ENCODE measurements at regions not wholly inside any gene's neighbourhood (a gene's known extent, or its start where the extent isn't known, plus 50 kb on each side); places are given as distances from the start of the nearest gene placed in this dataset.

DNA sequence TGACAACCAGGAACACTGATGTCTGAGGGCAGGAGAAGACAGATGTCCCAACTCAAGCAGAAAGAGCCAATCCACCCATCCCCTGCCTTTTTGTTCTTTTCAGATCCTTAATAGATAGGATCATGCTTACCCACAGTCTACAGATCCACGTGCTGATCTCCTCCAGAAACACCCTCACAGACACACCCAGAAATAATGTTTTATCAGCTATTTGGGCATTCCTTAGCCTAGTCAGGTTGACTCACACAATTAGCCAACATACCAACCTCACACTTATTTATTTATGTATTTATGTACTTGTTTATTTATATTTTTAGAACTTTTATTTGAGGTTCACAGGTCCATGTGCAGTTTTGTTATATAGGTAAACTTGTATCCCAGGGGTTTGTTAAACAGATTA lies 151.5 kb upstream of the IL12B start:
- H3K4me1 Mint-ChIP-seq: no peaks in the 10 kb centered on the region
- H3K4me3 Mint-ChIP-seq: no peak overlapping the region
- H3K27me3 Mint-ChIP-seq (ENCODE audit: low read depth): no peaks in the 10 kb centered on the region
- peaks cover 3% of the 10 kb centered on the region for H3K36me3 Mint-ChIP-seq
- TF ChIP-seq, protein P1, sequence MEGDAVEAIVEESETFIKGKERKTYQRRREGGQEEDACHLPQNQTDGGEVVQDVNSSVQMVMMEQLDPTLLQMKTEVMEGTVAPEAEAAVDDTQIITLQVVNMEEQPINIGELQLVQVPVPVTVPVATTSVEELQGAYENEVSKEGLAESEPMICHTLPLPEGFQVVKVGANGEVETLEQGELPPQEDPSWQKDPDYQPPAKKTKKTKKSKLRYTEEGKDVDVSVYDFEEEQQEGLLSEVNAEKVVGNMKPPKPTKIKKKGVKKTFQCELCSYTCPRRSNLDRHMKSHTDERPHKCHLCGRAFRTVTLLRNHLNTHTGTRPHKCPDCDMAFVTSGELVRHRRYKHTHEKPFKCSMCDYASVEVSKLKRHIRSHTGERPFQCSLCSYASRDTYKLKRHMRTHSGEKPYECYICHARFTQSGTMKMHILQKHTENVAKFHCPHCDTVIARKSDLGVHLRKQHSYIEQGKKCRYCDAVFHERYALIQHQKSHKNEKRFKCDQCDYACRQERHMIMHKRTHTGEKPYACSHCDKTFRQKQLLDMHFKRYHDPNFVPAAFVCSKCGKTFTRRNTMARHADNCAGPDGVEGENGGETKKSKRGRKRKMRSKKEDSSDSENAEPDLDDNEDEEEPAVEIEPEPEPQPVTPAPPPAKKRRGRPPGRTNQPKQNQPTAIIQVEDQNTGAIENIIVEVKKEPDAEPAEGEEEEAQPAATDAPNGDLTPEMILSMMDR (IDR thresholded peaks at IDR 0.05; ENCODE audit: unreplicated experiment): no peak
- H3K9me3 Mint-ChIP-seq: peaks cover 17% of the 10 kb centered on the region
- H3K27ac Mint-ChIP-seq: no peak overlapping the region
- no peak for DNase-seq (ENCODE audit: low spot score in 2 of 2, unreplicated experiment in 2 of 2)

GRCh38 chr5:159486836-159487235 lies 156.5 kb upstream of the IL12B start:
- peaks cover 17% of the 10 kb centered on the region for H3K9me3 Mint-ChIP-seq
- TF ChIP-seq, protein P1 (IDR thresholded peaks at IDR 0.05; ENCODE audit: unreplicated experiment): no peak
- peaks cover 3% of the 10 kb centered on the region for H3K36me3 Mint-ChIP-seq
- DNase-seq (ENCODE audit: low spot score in 2 of 2, unreplicated experiment in 2 of 2): no peak
- H3K27me3 Mint-ChIP-seq (ENCODE audit: low read depth): no peaks in the 10 kb centered on the region
- H3K4me3 Mint-ChIP-seq: no peak overlapping the region
- H3K4me1 Mint-ChIP-seq: peaks cover 10% of the 10 kb centered on the region
- H3K27ac Mint-ChIP-seq: no peak overlapping the region

GRCh38 chr5:159488516-159488915 lies 158.2 kb upstream of the IL12B start:
- Mint-ChIP-seq H3K4me1 (peaks cover 10% of the 10 kb centered on the region), H3K4me3 (no peak overlapping the region), H3K27me3 (ENCODE audit: low read depth) (no peaks in the 10 kb centered on the region), H3K27ac (no peak overlapping the region), H3K9me3 (peaks cover 13% of the 10 kb centered on the region), H3K36me3 (peaks cover 3% of the 10 kb centered on the region)
- TF ChIP-seq, protein P1 (IDR thresholded peaks at IDR 0.05; ENCODE audit: unreplicated experiment): no peak
- no peak for DNase-seq (ENCODE audit: low spot score in 2 of 2, unreplicated experiment in 2 of 2)

- Mint-ChIP-seq H3K4me1 (peaks cover 10% of the 10 kb centered on the region), H3K36me3 (no peaks in the 10 kb centered on the region), H3K4me3 (no peak overlapping the region), H3K27me3 (ENCODE audit: low read depth) (no peaks in the 10 kb centered on the region), H3K9me3 (peaks cover 5% of the 10 kb centered on the region), H3K27ac (no peak overlapping the region)
- DNase-seq (ENCODE audit: low spot score in 2 of 2, unreplicated experiment in 2 of 2): no peak
- TF ChIP-seq, protein P1 (IDR thresholded peaks at IDR 0.05; ENCODE audit: unreplicated experiment): no peak
Observed at GRCh38 chr5:159489779-159490178, 159.5 kb upstream of the IL12B start.

DNA sequence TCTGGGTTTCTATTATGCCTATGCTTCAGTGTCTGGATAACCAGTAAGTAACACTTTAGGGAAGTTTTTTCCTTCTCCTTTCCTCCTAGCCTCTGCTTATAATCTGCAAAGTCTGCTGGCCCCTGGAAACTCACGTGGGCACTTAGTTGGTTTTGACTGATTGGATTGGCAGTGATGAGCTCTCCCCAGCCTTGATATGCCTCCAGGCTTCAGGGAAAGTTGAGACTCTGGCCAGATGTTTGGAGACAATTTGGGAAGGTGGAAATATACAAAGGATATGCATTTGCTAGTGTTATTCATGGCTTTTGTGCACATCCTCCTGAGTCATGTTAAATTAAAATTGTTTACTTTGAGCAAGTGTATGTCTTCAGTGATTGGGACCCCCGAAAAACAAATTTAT lies 160.2 kb upstream of the IL12B start:
- H3K36me3 Mint-ChIP-seq: no peaks in the 10 kb centered on the region
- H3K27me3 Mint-ChIP-seq (ENCODE audit: low read depth): no peaks in the 10 kb centered on the region
- TF ChIP-seq, protein P1 (IDR thresholded peaks at IDR 0.05; ENCODE audit: unreplicated experiment): no peak
- no peak overlapping the region for H3K27ac Mint-ChIP-seq
- peaks cover 10% of the 10 kb centered on the region for H3K4me1 Mint-ChIP-seq
- DNase-seq (ENCODE audit: low spot score in 2 of 2, unreplicated experiment in 2 of 2): no peak
- H3K9me3 Mint-ChIP-seq: no peaks in the 10 kb centered on the region
- H3K4me3 Mint-ChIP-seq: no peak overlapping the region

DNA sequence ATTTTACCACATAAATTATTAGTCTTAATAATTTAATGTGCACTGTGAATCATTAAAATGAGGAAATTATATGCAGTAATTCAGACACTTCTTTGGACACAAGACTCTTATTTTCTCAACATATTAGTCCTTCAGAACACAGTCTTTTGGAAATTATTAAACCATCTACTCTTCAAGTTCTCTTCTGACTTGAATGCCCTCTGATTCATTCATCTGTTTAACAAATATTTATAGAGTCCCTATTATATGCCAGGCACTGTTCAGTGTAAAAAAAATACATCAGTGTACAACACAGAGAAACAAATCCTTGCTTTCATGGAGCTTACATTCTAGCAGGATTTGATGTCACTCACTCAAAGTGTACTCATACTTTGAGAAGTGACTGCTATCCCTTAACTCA lies 163.4 kb upstream of the IL12B start:
- Mint-ChIP-seq H3K27ac (no peak overlapping the region), H3K4me3 (no peak overlapping the region), H3K9me3 (no peaks in the 10 kb centered on the region), H3K27me3 (ENCODE audit: low read depth) (no peaks in the 10 kb centered on the region), H3K4me1 (peaks cover 11% of the 10 kb centered on the region), H3K36me3 (no peaks in the 10 kb centered on the region)
- TF ChIP-seq, protein P1 (IDR thresholded peaks at IDR 0.05; ENCODE audit: unreplicated experiment): no peak
- DNase-seq (ENCODE audit: low spot score in 2 of 2, unreplicated experiment in 2 of 2): no peak

All from mesothelial cell of epicardium (in vitro differentiated cells).